ENCODE measurements at regions not wholly inside any gene's neighbourhood (a gene's known extent, or its start where the extent isn't known, plus 50 kb on each side); places are given as distances from the start of the nearest gene placed in this dataset.

- peaks cover 0 to 12% (median 4%) of the 10 kb centered on the region in 4 donors for H3K4me1 ChIP-seq (ENCODE audit: control insufficient read depth in 4 of 4, insufficient read depth in 4 of 4, low read length in 3 of 4)
- no peaks in the 10 kb centered on the region for H3K36me3 ChIP-seq (ENCODE audit: control insufficient read depth in 4 of 4, insufficient read depth in 3 of 4, low read depth in 1 of 4, low read length in 3 of 4)
- TF ChIP-seq HNF4A (conservative IDR thresholded peaks at IDR 0.05) (no peak), HNF4G (IDR thresholded peaks at IDR 0.05) (no peak), ZBTB33 (IDR thresholded peaks at IDR 0.05) (no peak), JUND (IDR thresholded peaks at IDR 0.05) (no peak), TAF1 (conservative IDR thresholded peaks at IDR 0.05) (no peak), FOXA1 (IDR thresholded peaks at IDR 0.05) (no peak), MAX (IDR thresholded peaks at IDR 0.05) (no peak), RXRA (IDR thresholded peaks at IDR 0.05) (no peak), FOXA2 (IDR thresholded peaks at IDR 0.05) (no peak), SP1 (IDR thresholded peaks at IDR 0.05) (no peak), YY1 (IDR thresholded peaks at IDR 0.05) (no peak), EGR1 (IDR thresholded peaks at IDR 0.05; ENCODE audit: low read depth in 2 of 2) (no peak), RAD21 (IDR thresholded peaks at IDR 0.05) (no peak), NR2F2 (IDR thresholded peaks at IDR 0.05) (no peak)
- TF ChIP-seq, protein P1, sequence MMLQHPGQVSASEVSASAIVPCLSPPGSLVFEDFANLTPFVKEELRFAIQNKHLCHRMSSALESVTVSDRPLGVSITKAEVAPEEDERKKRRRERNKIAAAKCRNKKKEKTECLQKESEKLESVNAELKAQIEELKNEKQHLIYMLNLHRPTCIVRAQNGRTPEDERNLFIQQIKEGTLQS (IDR thresholded peaks at IDR 0.05) = no peak
- TF ChIP-seq, protein P2, sequence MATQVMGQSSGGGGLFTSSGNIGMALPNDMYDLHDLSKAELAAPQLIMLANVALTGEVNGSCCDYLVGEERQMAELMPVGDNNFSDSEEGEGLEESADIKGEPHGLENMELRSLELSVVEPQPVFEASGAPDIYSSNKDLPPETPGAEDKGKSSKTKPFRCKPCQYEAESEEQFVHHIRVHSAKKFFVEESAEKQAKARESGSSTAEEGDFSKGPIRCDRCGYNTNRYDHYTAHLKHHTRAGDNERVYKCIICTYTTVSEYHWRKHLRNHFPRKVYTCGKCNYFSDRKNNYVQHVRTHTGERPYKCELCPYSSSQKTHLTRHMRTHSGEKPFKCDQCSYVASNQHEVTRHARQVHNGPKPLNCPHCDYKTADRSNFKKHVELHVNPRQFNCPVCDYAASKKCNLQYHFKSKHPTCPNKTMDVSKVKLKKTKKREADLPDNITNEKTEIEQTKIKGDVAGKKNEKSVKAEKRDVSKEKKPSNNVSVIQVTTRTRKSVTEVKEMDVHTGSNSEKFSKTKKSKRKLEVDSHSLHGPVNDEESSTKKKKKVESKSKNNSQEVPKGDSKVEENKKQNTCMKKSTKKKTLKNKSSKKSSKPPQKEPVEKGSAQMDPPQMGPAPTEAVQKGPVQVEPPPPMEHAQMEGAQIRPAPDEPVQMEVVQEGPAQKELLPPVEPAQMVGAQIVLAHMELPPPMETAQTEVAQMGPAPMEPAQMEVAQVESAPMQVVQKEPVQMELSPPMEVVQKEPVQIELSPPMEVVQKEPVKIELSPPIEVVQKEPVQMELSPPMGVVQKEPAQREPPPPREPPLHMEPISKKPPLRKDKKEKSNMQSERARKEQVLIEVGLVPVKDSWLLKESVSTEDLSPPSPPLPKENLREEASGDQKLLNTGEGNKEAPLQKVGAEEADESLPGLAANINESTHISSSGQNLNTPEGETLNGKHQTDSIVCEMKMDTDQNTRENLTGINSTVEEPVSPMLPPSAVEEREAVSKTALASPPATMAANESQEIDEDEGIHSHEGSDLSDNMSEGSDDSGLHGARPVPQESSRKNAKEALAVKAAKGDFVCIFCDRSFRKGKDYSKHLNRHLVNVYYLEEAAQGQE (IDR thresholded peaks at IDR 0.05) = no peak
- no peak overlapping the region for H3K27ac ChIP-seq (ENCODE audit: low read depth in 1 of 2, low read length in 2 of 2)
- H3K27me3 ChIP-seq (ENCODE audit: control insufficient read depth in 4 of 4, insufficient read depth in 4 of 4, low read length in 3 of 4) = no peaks in the 10 kb centered on the region
- 93% methylated on average over 5 of the region's 5 CpGs for WGBS
- peaks cover 0 to 3% (median under 1%) of the 10 kb centered on the region in 4 donors for H3K9me3 ChIP-seq (ENCODE audit: control insufficient read depth in 4 of 4, low read length in 3 of 4)
- DNase-seq (ENCODE audit: low spot score) = no peak
- H3K4me3 ChIP-seq (ENCODE audit: low read depth in 1 of 3, low read length in 3 of 3) = no peak overlapping the region
- H3K9ac ChIP-seq (ENCODE audit: low read depth in 1 of 2, low read length in 2 of 2) = no peak overlapping the region
These were observed 178.6 kb downstream of the MYCN start for GRCh38 chr2:16118611-16119590.
